GM12878 (cell line): ENCODE measurements at regions not wholly inside any gene's neighbourhood (a gene's known extent, or its start where the extent isn't known, plus 50 kb on each side); places are given as distances from the start of the nearest gene placed in this dataset.

ENCODE experiments used
- ATAC-seq: fragments of 200-7000 bp; cut with Tn5 transposase; 3 replicates; pipeline ENCODE4 v1.9.1; 2020; ENCODE audit warnings: mild to moderate bottlenecking, moderate library complexity
- BruUV-seq: library from RNA; stranded (reverse); fragments of 400-500 nt; replicated peaks from 2 replicates; lab custom pipeline; 2021; lab: Mats Ljungman, UMichigan
- CTCF ChIA-PET: fragments of 300-600 bp; sonication (Branson Sonifier 250); formaldehyde crosslinking; extraction: SDS; loops from one replicate; lab custom pipeline; 2021; ENCODE audit warnings: inconsistent platforms; lab: Yijun Ruan, JAX
- POLR2A ChIA-PET: fragments of 350-600 bp; formaldehyde crosslinking; extraction: SDS; loops from one replicate; lab custom pipeline; 2021; ENCODE audit warnings: inconsistent platforms; lab: Charles Lee
- RAD21 ChIA-PET: fragments of 300-600 bp; sonication (Branson Sonifier 250); formaldehyde crosslinking; loops from one replicate; lab custom pipeline; 2023; ENCODE audit warnings: antibody characterized with exemption; ENCODE audit not compliant: unreplicated experiment; lab: Charles Lee
- SMC1A ChIA-PET: fragments of 300-600 bp; sonication (Branson Sonifier 250); formaldehyde crosslinking; loops from one replicate; lab custom pipeline; 2023; ENCODE audit not compliant: unreplicated experiment, uncharacterized antibody; lab: Charles Lee
- DNase-seq: peaks from one replicate; pipeline ENCODE4 v3.0.0-alpha.2; 2011; ENCODE audit warnings: low read depth, low spot score
- FAIRE-seq: peaks from 3 replicates; lab custom pipeline; 2011; peaks lifted over from hg19 to GRCh38; lab: Jason Lieb, UNC
- H2AFZ ChIP-seq: 2 replicates; pipeline ENCODE4 v1.6.0; 2011; ENCODE audit warnings: low read depth, low read length, control low read depth; ENCODE audit not compliant: control insufficient read depth
- H3K27ac ChIP-seq: 2 replicates; pipeline ENCODE4 v1.5.1; 2011; ENCODE audit warnings: control low read depth; ENCODE audit not compliant: control insufficient read depth, insufficient read depth
- H3K27me3 ChIP-seq, 2 experiments: replicated peaks in 1 of 2; 2 replicates each; pipeline versions ENCODE4 v1.6.0 to v1.6.1; 2011; ENCODE audit warnings: low read length in 1 of 2; ENCODE audit not compliant: control insufficient read depth in 2 of 2, insufficient read depth in 2 of 2
- H3K36me3 ChIP-seq, 2 experiments: 2 replicates each; pipeline ENCODE4 v1.5.1; 2011; ENCODE audit warnings: low read length in 1 of 2; ENCODE audit not compliant: control insufficient read depth in 2 of 2, insufficient read depth in 2 of 2
- H3K4me1 ChIP-seq: 2 replicates; pipeline ENCODE4 v1.6.1; 2011; ENCODE audit warnings: mild to moderate bottlenecking, low read length, moderate library complexity, mixed read lengths; ENCODE audit not compliant: control insufficient read depth, insufficient read depth
- H3K4me2 ChIP-seq: 2 replicates; pipeline ENCODE4 v1.6.0; 2011; ENCODE audit warnings: control low read depth; ENCODE audit not compliant: control insufficient read depth, insufficient read depth
- H3K4me3 ChIP-seq: fragments of 200-600 bp; sonication (generic); 2 replicates; pipeline ENCODE4 v1.5.1; 2016
- H3K79me2 ChIP-seq: 2 replicates; pipeline ENCODE4 v1.6.0; 2011; ENCODE audit warnings: low read length; ENCODE audit not compliant: control insufficient read depth, insufficient read depth
- H3K9ac ChIP-seq: 2 replicates; pipeline ENCODE4 v1.8.0; 2011; ENCODE audit warnings: low read length, control low read depth, mixed read lengths; ENCODE audit not compliant: control insufficient read depth, insufficient read depth
- H3K9me3 ChIP-seq: replicated peaks from 3 replicates; pipeline ENCODE4 v1.5.1; 2011; ENCODE audit warnings: mild to moderate bottlenecking, low read length; ENCODE audit not compliant: control insufficient read depth, insufficient read depth
- H4K20me1 ChIP-seq: 2 replicates; pipeline ENCODE4 v1.6.0; 2011; ENCODE audit not compliant: control insufficient read depth, insufficient read depth
- CEBPZ ChIP-seq: fragments of 150-350 bp; IDR thresholded peaks from 2 replicates; pipeline ENCODE4 v1.6.1; 2016; ENCODE audit warnings: low read depth, low read length
- CHD1 ChIP-seq: IDR thresholded peaks from 2 replicates; pipeline ENCODE4 v1.6.1; 2012; ENCODE audit warnings: low read depth, low read length, improper control_type of control experiment
- CHD2 ChIP-seq: IDR thresholded peaks from 2 replicates; pipeline ENCODE4 v1.6.1; 2011; ENCODE audit warnings: low read depth, low read length, improper control_type of control experiment, borderline replicate concordance
- CTCF ChIP-seq, 3 experiments: IDR thresholded peaks in 2 of 3; conservative IDR thresholded peaks in 1 of 3; 2 replicates each; pipeline ENCODE4 v1.5.1; 2011; ENCODE audit warnings: low read depth in 3 of 3, low read length in 3 of 3, mild to moderate bottlenecking in 3 of 3, control low read depth in 2 of 3, moderate library complexity in 2 of 3, inconsistent platforms in 1 of 3, mixed read lengths in 1 of 3; ENCODE audit not compliant: control insufficient read depth in 2 of 3, insufficient read depth in 1 of 3; ENCODE audit errors: extremely low read depth in 1 of 3
- IRF4 ChIP-seq: IDR thresholded peaks from 2 replicates; pipeline ENCODE4 v1.6.1; 2011; ENCODE audit warnings: low read depth, low read length
- MEF2A ChIP-seq: IDR thresholded peaks from 2 replicates; pipeline ENCODE4 v1.6.1; 2011; ENCODE audit warnings: low read depth, mild to moderate bottlenecking, low read length, moderate library complexity; ENCODE audit not compliant: insufficient read depth
- POLR2AphosphoS2 ChIP-seq: IDR thresholded peaks from 2 replicates; pipeline ENCODE4 v1.6.1; 2011; ENCODE audit warnings: low read depth, mild to moderate bottlenecking, low read length, improper control_type of control experiment, moderate library complexity
- RCOR1 ChIP-seq: conservative IDR thresholded peaks from 2 replicates; pipeline ENCODE4 v1.6.1; 2012; ENCODE audit warnings: low read depth, low read length, improper control_type of control experiment
- RELA ChIP-seq: fragments of 450-650 bp; IDR thresholded peaks from 2 replicates; pipeline ENCODE4 v1.8.0; 2014; ENCODE audit warnings: borderline replicate concordance; ENCODE audit not compliant: partially characterized antibody
- SIX5 ChIP-seq: IDR thresholded peaks from 2 replicates; pipeline ENCODE4 v1.6.1; 2011; ENCODE audit warnings: mild to moderate bottlenecking, low read depth, low read length, moderate library complexity; ENCODE audit not compliant: severe bottlenecking
- SKIL ChIP-seq: fragments of 450-650 bp; IDR thresholded peaks from 2 replicates; pipeline ENCODE4 v1.6.1; 2017; ENCODE audit warnings: mild to moderate bottlenecking, low read depth, inconsistent platforms; ENCODE audit not compliant: poor library complexity, severe bottlenecking
- STAT1 ChIP-seq: fragments of 450-650 bp; conservative IDR thresholded peaks from 2 replicates; pipeline ENCODE4 v1.6.1; 2014; ENCODE audit warnings: antibody characterized with exemption, mild to moderate bottlenecking
- TBL1XR1 ChIP-seq: IDR thresholded peaks from 2 replicates; pipeline ENCODE4 v1.6.1; 2012; ENCODE audit warnings: low read depth, low read length, improper control_type of control experiment
- ZNF24 ChIP-seq: fragments of 450-650 bp; IDR thresholded peaks from 2 replicates; pipeline ENCODE4 v1.6.1; 2017; ENCODE audit warnings: antibody characterized with exemption, mild to moderate bottlenecking
- WGBS: methylation state at CpG from one replicate; pipeline ENCODE4 v1.1.6; 2016; ENCODE audit warnings: low lambda C conversion rate; ENCODE audit not compliant: insufficient replicate concordance, insufficient coverage; ENCODE audit errors: missing lambda C conversion rate; 5-methylcytosine and 5-hydroxymethylcytosine counted together
- in situ Hi-C: fragments of 300-500 bp; cut with MboI; formaldehyde crosslinking; loops from 9 replicates; pipeline ENCODE4 v1.14.3; 2018; ENCODE audit warnings: mixed read lengths
- intact Hi-C: fragments of 100-400 bp; cut with micrococcal nuclease; formaldehyde crosslinking; loops from one replicate; pipeline ENCODE4 v1.14.2; 2022; ENCODE audit not compliant: unreplicated experiment

- TF ChIP-seq SIX5 (no peak), CHD1 (no peak), SKIL (no peak), CTCF (IDR thresholded peaks at IDR 0.05 in 2 of 3, conservative IDR thresholded peaks at IDR 0.05 in 1 of 3; ENCODE audit: control insufficient read depth in 2 of 3, extremely low read depth in 1 of 3, insufficient read depth in 1 of 3, low read depth in 3 of 3, low read length in 3 of 3) (no peak)
- TF ChIP-seq, all 136 proteins: peak for 0
These were observed 204.6 kb upstream of the FLRT2 start (continued) for GRCh38 chr14:85325134-85326017.

GRCh38 chr14:85332401-85332800, 197.5 kb upstream of the FLRT2 start:
- Histone ChIP-seq H3K4me3 (no peak overlapping the region), H3K79me2 (no peaks in the 10 kb centered on the region), H3K9ac (no peak overlapping the region), H3K4me2 (no peak overlapping the region), H2AFZ (no peak overlapping the region), H3K9me3 (no peaks in the 10 kb centered on the region), H3K27me3 (no peaks in the 10 kb centered on the region), H4K20me1 (no peaks in the 10 kb centered on the region), H3K36me3 (no peaks in the 10 kb centered on the region), H3K4me1 (no peaks in the 10 kb centered on the region), H3K27ac (no peak overlapping the region)
- ChIA-PET CTCF (no interaction called here), POLR2A (no interaction called here), RAD21 (no interaction called here), SMC1A (no interaction called here)
- in situ Hi-C loops (no loop called here), intact Hi-C loops (no loop called here)
- 0% methylated on average over 1 of the region's 1 CpG for WGBS
- FAIRE-seq (no peak), DNase-seq (no peak), ATAC-seq (no peak)
- no TSS peak for BruUV-seq
- TF ChIP-seq CHD2, result no peak
- no peak for TF ChIP-seq IRF4
- no peak for TF ChIP-seq TBL1XR1
- TF ChIP-seq RCOR1, result no peak
- TF ChIP-seq MEF2A, result no peak
- no peak for TF ChIP-seq CEBPZ
- no peak for TF ChIP-seq ZNF24
- TF ChIP-seq RELA, result no peak
- no peak for TF ChIP-seq POLR2AphosphoS2
- TF ChIP-seq STAT1, result no peak
